ENCODE measurements at regions not wholly inside any gene's neighbourhood (a gene's known extent, or its start where the extent isn't known, plus 50 kb on each side); places are given as distances from the start of the nearest gene placed in this dataset.

DNA sequence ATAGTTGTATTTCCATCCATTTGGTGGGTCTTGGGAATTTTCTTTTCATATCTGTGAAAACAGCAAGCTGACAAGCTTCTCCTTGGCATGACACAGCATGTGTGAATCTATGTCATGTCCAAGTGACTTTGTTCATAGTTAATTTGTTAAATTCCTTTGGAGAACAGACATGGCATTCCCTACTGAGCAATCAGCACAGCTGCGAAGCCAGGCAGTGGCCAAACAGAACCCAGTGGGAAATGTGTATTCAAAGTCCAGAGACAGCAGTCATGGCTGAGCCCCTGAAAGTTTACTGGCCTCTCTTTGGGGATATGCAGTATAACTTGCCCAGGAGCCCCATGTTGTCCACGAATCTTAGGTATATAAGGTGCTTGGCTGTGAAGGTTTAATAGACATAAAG, 474.7 kb downstream of the NKX6-1 start:
- TF ChIP-seq, protein P1, sequence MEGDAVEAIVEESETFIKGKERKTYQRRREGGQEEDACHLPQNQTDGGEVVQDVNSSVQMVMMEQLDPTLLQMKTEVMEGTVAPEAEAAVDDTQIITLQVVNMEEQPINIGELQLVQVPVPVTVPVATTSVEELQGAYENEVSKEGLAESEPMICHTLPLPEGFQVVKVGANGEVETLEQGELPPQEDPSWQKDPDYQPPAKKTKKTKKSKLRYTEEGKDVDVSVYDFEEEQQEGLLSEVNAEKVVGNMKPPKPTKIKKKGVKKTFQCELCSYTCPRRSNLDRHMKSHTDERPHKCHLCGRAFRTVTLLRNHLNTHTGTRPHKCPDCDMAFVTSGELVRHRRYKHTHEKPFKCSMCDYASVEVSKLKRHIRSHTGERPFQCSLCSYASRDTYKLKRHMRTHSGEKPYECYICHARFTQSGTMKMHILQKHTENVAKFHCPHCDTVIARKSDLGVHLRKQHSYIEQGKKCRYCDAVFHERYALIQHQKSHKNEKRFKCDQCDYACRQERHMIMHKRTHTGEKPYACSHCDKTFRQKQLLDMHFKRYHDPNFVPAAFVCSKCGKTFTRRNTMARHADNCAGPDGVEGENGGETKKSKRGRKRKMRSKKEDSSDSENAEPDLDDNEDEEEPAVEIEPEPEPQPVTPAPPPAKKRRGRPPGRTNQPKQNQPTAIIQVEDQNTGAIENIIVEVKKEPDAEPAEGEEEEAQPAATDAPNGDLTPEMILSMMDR (IDR thresholded peaks at IDR 0.05), result no peak
- TF ChIP-seq POLR2AphosphoS5 (IDR thresholded peaks at IDR 0.05; ENCODE audit: insufficient read depth in 1 of 2, low read depth in 1 of 2) (no peak), POLR2A (IDR thresholded peaks at IDR 0.05) (no peak)

Measured in vagina (tissue), 2 donors.